ENCODE measurements at regions not wholly inside any gene's neighbourhood (a gene's known extent, or its start where the extent isn't known, plus 50 kb on each side); places are given as distances from the start of the nearest gene placed in this dataset.

- WGBS (ENCODE audit: insufficient coverage), result 20% methylated on average over 1 of the region's 3 CpGs
Observed at GRCh38 chr9:115615000-115615401, 497.0 kb upstream of the TNC start.

GRCh38 chr9:115615821-115616665 is 498.1 kb upstream of the TNC start:
- Histone ChIP-seq H3K27me3 (ENCODE audit: control insufficient read depth, insufficient read depth, low read length) (no peaks in the 10 kb centered on the region), H3K4me3 (ENCODE audit: low read length) (no peak overlapping the region), H3K4me1 (ENCODE audit: control insufficient read depth, insufficient read depth, low read length) (no peaks in the 10 kb centered on the region), H3K36me3 (ENCODE audit: control insufficient read depth, insufficient read depth, low read length) (no peaks in the 10 kb centered on the region), H3K9me3 (replicated peaks; ENCODE audit: control insufficient read depth, low read depth, low read length) (no peaks in the 10 kb centered on the region), H3K27ac (ENCODE audit: low read length) (no peak overlapping the region)
- WGBS (ENCODE audit: insufficient coverage), result 70% methylated on average over 2 of the region's 4 CpGs
- no peak for DNase-seq

More at GRCh38 chr9:115615000-115615401, 497.0 kb upstream of the TNC start:
- Histone ChIP-seq H3K27me3 (ENCODE audit: control insufficient read depth, insufficient read depth, low read length) (no peaks in the 10 kb centered on the region), H3K27ac (ENCODE audit: low read length) (no peak overlapping the region), H3K36me3 (ENCODE audit: control insufficient read depth, insufficient read depth, low read length) (no peaks in the 10 kb centered on the region), H3K4me1 (ENCODE audit: control insufficient read depth, insufficient read depth, low read length) (no peaks in the 10 kb centered on the region), H3K9me3 (replicated peaks; ENCODE audit: control insufficient read depth, low read depth, low read length) (no peaks in the 10 kb centered on the region), H3K4me3 (ENCODE audit: low read length) (no peak overlapping the region)
- DNase-seq, result no peak

- no peak for DNase-seq
- no peaks in the 10 kb centered on the region for H3K27me3 ChIP-seq (ENCODE audit: control insufficient read depth, insufficient read depth, low read length)
- no peaks in the 10 kb centered on the region for H3K9me3 ChIP-seq (replicated peaks; ENCODE audit: control insufficient read depth, low read depth, low read length)
- no peak overlapping the region for H3K27ac ChIP-seq (ENCODE audit: low read length)
- H3K4me3 ChIP-seq (ENCODE audit: low read length), result no peak overlapping the region
- no peaks in the 10 kb centered on the region for H3K4me1 ChIP-seq (ENCODE audit: control insufficient read depth, insufficient read depth, low read length)
- no peaks in the 10 kb centered on the region for H3K36me3 ChIP-seq (ENCODE audit: control insufficient read depth, insufficient read depth, low read length)
- no CpG with 5 or more reads among the region's 2 CpGs for WGBS (ENCODE audit: insufficient coverage)
Observed at GRCh38 chr9:115616666-115617239, 498.8 kb upstream of the TNC start.

GRCh38 chr9:115625251-115625650 is 507.3 kb upstream of the TNC start:
- Histone ChIP-seq H3K4me1 (ENCODE audit: control insufficient read depth, insufficient read depth, low read length) (no peaks in the 10 kb centered on the region), H3K27me3 (ENCODE audit: control insufficient read depth, insufficient read depth, low read length) (peaks cover 3% of the 10 kb centered on the region), H3K27ac (ENCODE audit: low read length) (no peak overlapping the region), H3K36me3 (ENCODE audit: control insufficient read depth, insufficient read depth, low read length) (no peaks in the 10 kb centered on the region), H3K9me3 (replicated peaks; ENCODE audit: control insufficient read depth, low read depth, low read length) (no peaks in the 10 kb centered on the region), H3K4me3 (ENCODE audit: low read length) (no peak overlapping the region)
- DNase-seq, result no peak

- WGBS (ENCODE audit: insufficient coverage), result no CpG with 5 or more reads among the region's 5 CpGs
- Histone ChIP-seq H3K4me3 (ENCODE audit: low read length) (no peak overlapping the region), H3K27me3 (ENCODE audit: control insufficient read depth, insufficient read depth, low read length) (peaks cover 3% of the 10 kb centered on the region), H3K4me1 (ENCODE audit: control insufficient read depth, insufficient read depth, low read length) (no peaks in the 10 kb centered on the region), H3K9me3 (replicated peaks; ENCODE audit: control insufficient read depth, low read depth, low read length) (no peaks in the 10 kb centered on the region), H3K36me3 (ENCODE audit: control insufficient read depth, insufficient read depth, low read length) (no peaks in the 10 kb centered on the region), H3K27ac (ENCODE audit: low read length) (no peak overlapping the region)
- DNase-seq, result no peak
Observed at GRCh38 chr9:115625954-115626353, 508.0 kb upstream of the TNC start.

GRCh38 chr9:115627511-115627910 is 509.6 kb upstream of the TNC start:
- Histone ChIP-seq H3K27me3 (ENCODE audit: control insufficient read depth, insufficient read depth, low read length) (peaks cover 3% of the 10 kb centered on the region), H3K4me3 (ENCODE audit: low read length) (no peak overlapping the region), H3K27ac (ENCODE audit: low read length) (no peak overlapping the region), H3K9me3 (replicated peaks; ENCODE audit: control insufficient read depth, low read depth, low read length) (no peaks in the 10 kb centered on the region), H3K4me1 (ENCODE audit: control insufficient read depth, insufficient read depth, low read length) (no peaks in the 10 kb centered on the region), H3K36me3 (ENCODE audit: control insufficient read depth, insufficient read depth, low read length) (no peaks in the 10 kb centered on the region)
- WGBS (ENCODE audit: insufficient coverage), result 77% methylated on average over 5 of the region's 8 CpGs
- no peak for DNase-seq

- no peaks in the 10 kb centered on the region for H3K4me1 ChIP-seq (ENCODE audit: control insufficient read depth, insufficient read depth, low read length)
- H3K36me3 ChIP-seq (ENCODE audit: control insufficient read depth, insufficient read depth, low read length), result no peaks in the 10 kb centered on the region
- H3K27me3 ChIP-seq (ENCODE audit: control insufficient read depth, insufficient read depth, low read length), result peaks cover 3% of the 10 kb centered on the region
- no peak overlapping the region for H3K27ac ChIP-seq (ENCODE audit: low read length)
- no peaks in the 10 kb centered on the region for H3K9me3 ChIP-seq (replicated peaks; ENCODE audit: control insufficient read depth, low read depth, low read length)
- no peak overlapping the region for H3K4me3 ChIP-seq (ENCODE audit: low read length)
- no CpG with 5 or more reads among the region's 2 CpGs for WGBS (ENCODE audit: insufficient coverage)
- DNase-seq, result no peak
Observed at GRCh38 chr9:115628426-115628825, 510.5 kb upstream of the TNC start.

- H3K27ac ChIP-seq (ENCODE audit: low read length), result no peak overlapping the region
- no peak overlapping the region for H3K4me3 ChIP-seq (ENCODE audit: low read length)
- H3K27me3 ChIP-seq (ENCODE audit: control insufficient read depth, insufficient read depth, low read length), result peaks cover 3% of the 10 kb centered on the region
- 68% methylated on average over 2 of the region's 4 CpGs for WGBS (ENCODE audit: insufficient coverage)
- no peak for DNase-seq
- H3K9me3 ChIP-seq (replicated peaks; ENCODE audit: control insufficient read depth, low read depth, low read length), result no peaks in the 10 kb centered on the region
- H3K36me3 ChIP-seq (ENCODE audit: control insufficient read depth, insufficient read depth, low read length), result no peaks in the 10 kb centered on the region
- H3K4me1 ChIP-seq (ENCODE audit: control insufficient read depth, insufficient read depth, low read length), result no peaks in the 10 kb centered on the region
Observed at GRCh38 chr9:115629879-115630840, 512.2 kb upstream of the TNC start.

GRCh38 chr9:115632391-115632790 is 514.4 kb upstream of the TNC start:
- Histone ChIP-seq H3K27me3 (ENCODE audit: control insufficient read depth, insufficient read depth, low read length) (peaks cover 3% of the 10 kb centered on the region), H3K9me3 (replicated peaks; ENCODE audit: control insufficient read depth, low read depth, low read length) (no peaks in the 10 kb centered on the region), H3K36me3 (ENCODE audit: control insufficient read depth, insufficient read depth, low read length) (no peaks in the 10 kb centered on the region), H3K27ac (ENCODE audit: low read length) (no peak overlapping the region), H3K4me1 (ENCODE audit: control insufficient read depth, insufficient read depth, low read length) (no peaks in the 10 kb centered on the region), H3K4me3 (ENCODE audit: low read length) (no peak overlapping the region)
- 88% methylated on average over 6 of the region's 7 CpGs for WGBS (ENCODE audit: insufficient coverage)
- no peak for DNase-seq

- no peak overlapping the region for H3K27ac ChIP-seq (ENCODE audit: low read length)
- no peaks in the 10 kb centered on the region for H3K4me1 ChIP-seq (ENCODE audit: control insufficient read depth, insufficient read depth, low read length)
- WGBS (ENCODE audit: insufficient coverage), result 80% methylated on average over 1 of the region's 3 CpGs
- no peaks in the 10 kb centered on the region for H3K9me3 ChIP-seq (replicated peaks; ENCODE audit: control insufficient read depth, low read depth, low read length)
- no peak overlapping the region for H3K4me3 ChIP-seq (ENCODE audit: low read length)
- H3K36me3 ChIP-seq (ENCODE audit: control insufficient read depth, insufficient read depth, low read length), result no peaks in the 10 kb centered on the region
- no peaks in the 10 kb centered on the region for H3K27me3 ChIP-seq (ENCODE audit: control insufficient read depth, insufficient read depth, low read length)
- DNase-seq, result no peak
Observed at GRCh38 chr9:115633104-115633503, 515.1 kb upstream of the TNC start.

Measured in muscle of leg (tissue), 3 donors.